ENCODE measurements at regions not wholly inside any gene's neighbourhood (a gene's known extent, or its start where the extent isn't known, plus 50 kb on each side); places are given as distances from the start of the nearest gene placed in this dataset.

DNA sequence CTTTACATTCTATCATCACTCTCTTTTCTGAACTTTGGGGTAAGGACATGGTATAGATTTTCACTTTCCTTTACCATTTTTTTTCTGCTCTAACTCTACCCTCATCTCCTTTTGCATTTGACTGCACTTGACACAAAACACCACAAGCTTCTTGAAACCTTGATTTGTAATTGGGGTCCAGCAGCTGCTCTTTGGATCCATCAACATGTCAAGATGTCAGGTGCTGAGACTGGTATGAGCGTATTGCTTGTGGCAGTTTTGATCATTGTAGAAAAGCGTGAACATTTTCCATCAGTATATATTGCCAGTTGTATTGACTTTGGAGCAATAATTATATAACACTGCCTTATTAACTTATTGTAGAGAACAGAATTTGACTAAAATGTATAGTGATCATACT, 838.6 kb downstream of the TRHDE start:
- TF ChIP-seq CTCF (IDR thresholded peaks at IDR 0.05): no peak
- no peak for TF ChIP-seq POLR2A (IDR thresholded peaks at IDR 0.05)
